Parathyroid adenoma (tissue), 2 donors: ENCODE measurements at regions not wholly inside any gene's neighbourhood (a gene's known extent, or its start where the extent isn't known, plus 50 kb on each side); places are given as distances from the start of the nearest gene placed in this dataset.

Experiments used
- H2AFZ ChIP-seq: fragments of 300-600 bp; sonication (generic); one replicate; pipeline ENCODE4 v1.7.0; 2017; ENCODE audit warnings: antibody characterized with exemption, mild to moderate bottlenecking
- H3K27ac ChIP-seq: fragments of 300-600 bp; sonication (generic); one replicate; pipeline ENCODE4 v1.7.0; 2017
- H3K27me3 ChIP-seq: fragments of 300-600 bp; sonication (generic); one replicate; pipeline ENCODE4 v1.7.0; 2017; ENCODE audit warnings: low read length; ENCODE audit not compliant: control insufficient read depth, insufficient read depth
- H3K36me3 ChIP-seq: fragments of 300-600 bp; sonication (generic); one replicate; pipeline ENCODE4 v1.7.0; 2017; ENCODE audit warnings: low read length; ENCODE audit not compliant: control insufficient read depth, insufficient read depth
- H3K4me1 ChIP-seq: fragments of 300-600 bp; sonication (generic); one replicate; pipeline ENCODE4 v1.7.0; 2017; ENCODE audit warnings: control low read depth
- H3K4me2 ChIP-seq: fragments of 300-600 bp; sonication (generic); one replicate; pipeline ENCODE4 v1.7.0; 2017; ENCODE audit warnings: low read length
- H3K4me3 ChIP-seq: fragments of 300-600 bp; sonication (generic); one replicate; pipeline ENCODE4 v1.7.0; 2017; ENCODE audit warnings: low read depth, low read length
- H3K79me2 ChIP-seq: fragments of 300-600 bp; sonication (generic); one replicate; pipeline ENCODE4 v1.7.0; 2017; ENCODE audit warnings: control low read depth
- H3K9ac ChIP-seq: fragments of 300-600 bp; sonication (generic); one replicate; pipeline ENCODE4 v1.7.0; 2017; ENCODE audit warnings: mild to moderate bottlenecking
- H3K9me3 ChIP-seq: fragments of 300-600 bp; sonication (generic); one replicate; pipeline ENCODE4 v1.7.0; 2017; ENCODE audit warnings: low read length; ENCODE audit not compliant: control insufficient read depth
- CTCF ChIP-seq: fragments of 300-600 bp; sonication (generic); IDR thresholded peaks from one replicate; pipeline ENCODE4 v1.7.0; 2017; ENCODE audit warnings: antibody characterized with exemption, mild to moderate bottlenecking
- donor health status: primary hyperparathyroidism.

GRCh38 chr11:80727315-80727714 is 1286.5 kb upstream of the TENM4 start:
- H3K36me3 ChIP-seq: no peaks in the 10 kb centered on the region
- no peaks in the 10 kb centered on the region for H3K79me2 ChIP-seq
- no peaks in the 10 kb centered on the region for H3K27me3 ChIP-seq
- no peak overlapping the region for H3K4me3 ChIP-seq
- no peak overlapping the region for H2AFZ ChIP-seq
- no peaks in the 10 kb centered on the region for H3K9me3 ChIP-seq
- H3K4me2 ChIP-seq: no peak overlapping the region
- H3K27ac ChIP-seq: no peak overlapping the region
- H3K9ac ChIP-seq: no peak overlapping the region
- TF ChIP-seq CTCF: no peak
- no peaks in the 10 kb centered on the region for H3K4me1 ChIP-seq

DNA sequence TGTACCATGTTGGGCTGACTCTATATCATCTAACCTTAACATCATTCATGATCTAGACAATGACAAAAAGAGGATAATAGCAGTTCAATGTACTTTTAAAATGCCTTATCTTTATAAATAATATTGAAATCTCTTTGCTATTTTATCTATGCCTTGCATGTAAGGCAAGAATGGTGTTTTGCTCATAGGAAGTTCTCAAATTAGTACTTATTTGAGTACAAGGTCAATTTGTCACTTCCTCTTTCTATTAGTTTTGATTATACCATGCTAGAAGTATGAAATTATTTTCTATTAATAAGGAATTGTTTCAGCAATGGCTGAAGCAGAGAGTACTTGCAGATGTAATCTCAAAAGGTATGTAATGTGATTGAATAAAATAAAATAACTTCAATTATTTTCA is 1285.4 kb upstream of the TENM4 start:
- no peak overlapping the region for H3K4me2 ChIP-seq
- H3K4me3 ChIP-seq: no peak overlapping the region
- no peak overlapping the region for H3K9ac ChIP-seq
- TF ChIP-seq CTCF: no peak
- no peaks in the 10 kb centered on the region for H3K79me2 ChIP-seq
- H3K27me3 ChIP-seq: no peaks in the 10 kb centered on the region
- no peaks in the 10 kb centered on the region for H3K4me1 ChIP-seq
- H2AFZ ChIP-seq: no peak overlapping the region
- H3K27ac ChIP-seq: no peak overlapping the region
- H3K9me3 ChIP-seq: no peaks in the 10 kb centered on the region
- H3K36me3 ChIP-seq: no peaks in the 10 kb centered on the region

DNA sequence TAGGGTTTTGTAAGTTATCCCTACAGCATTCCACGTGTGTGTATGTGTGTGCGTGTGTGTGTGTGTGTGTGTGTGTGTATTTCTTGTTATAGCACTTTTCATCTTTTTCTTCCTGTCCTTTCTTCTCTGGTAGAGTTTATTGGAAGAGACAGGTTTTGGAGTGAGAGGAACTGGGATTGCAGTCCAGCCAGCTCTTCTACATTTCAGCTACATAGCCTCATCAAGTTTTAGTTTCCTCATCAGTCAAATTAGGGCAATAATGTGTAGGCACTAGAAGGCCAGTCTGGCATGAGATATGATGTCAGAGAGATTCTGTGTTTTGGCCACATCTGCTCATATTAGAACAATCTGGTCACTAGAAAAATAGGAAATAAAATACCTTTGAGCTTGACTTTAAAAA is 1283.5 kb upstream of the TENM4 start:
- H2AFZ ChIP-seq: no peak overlapping the region
- H3K27me3 ChIP-seq: no peaks in the 10 kb centered on the region
- no peaks in the 10 kb centered on the region for H3K36me3 ChIP-seq
- no peak overlapping the region for H3K4me3 ChIP-seq
- no peak for TF ChIP-seq CTCF
- no peak overlapping the region for H3K9ac ChIP-seq
- H3K4me1 ChIP-seq: no peaks in the 10 kb centered on the region
- no peaks in the 10 kb centered on the region for H3K79me2 ChIP-seq
- no peaks in the 10 kb centered on the region for H3K9me3 ChIP-seq
- H3K27ac ChIP-seq: no peak overlapping the region
- H3K4me2 ChIP-seq: no peak overlapping the region

DNA sequence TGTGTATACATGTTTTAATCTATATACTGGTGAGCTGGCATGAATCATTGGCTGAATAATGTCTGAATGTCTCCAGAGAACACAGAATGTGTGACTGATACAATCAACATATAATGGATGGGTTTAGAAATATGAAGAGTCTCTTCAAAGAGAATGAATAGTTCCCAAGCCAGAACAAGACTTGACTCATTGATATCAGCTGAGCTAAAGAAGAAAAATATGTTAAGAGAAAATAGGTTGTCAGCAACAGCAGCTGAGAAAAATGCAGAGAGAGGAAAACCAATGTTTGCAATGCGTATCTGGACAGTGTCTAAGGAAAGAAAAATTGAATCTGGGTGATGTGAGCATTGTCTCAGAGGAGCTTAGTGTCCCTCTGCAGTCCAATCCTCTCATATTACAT is 1281.8 kb upstream of the TENM4 start:
- H3K79me2 ChIP-seq: no peaks in the 10 kb centered on the region
- no peaks in the 10 kb centered on the region for H3K9me3 ChIP-seq
- no peaks in the 10 kb centered on the region for H3K27me3 ChIP-seq
- H3K4me1 ChIP-seq: no peaks in the 10 kb centered on the region
- no peak for TF ChIP-seq CTCF
- no peak overlapping the region for H3K4me2 ChIP-seq
- H3K36me3 ChIP-seq: no peaks in the 10 kb centered on the region
- no peak overlapping the region for H2AFZ ChIP-seq
- no peak overlapping the region for H3K9ac ChIP-seq
- H3K4me3 ChIP-seq: no peak overlapping the region
- H3K27ac ChIP-seq: no peak overlapping the region

DNA sequence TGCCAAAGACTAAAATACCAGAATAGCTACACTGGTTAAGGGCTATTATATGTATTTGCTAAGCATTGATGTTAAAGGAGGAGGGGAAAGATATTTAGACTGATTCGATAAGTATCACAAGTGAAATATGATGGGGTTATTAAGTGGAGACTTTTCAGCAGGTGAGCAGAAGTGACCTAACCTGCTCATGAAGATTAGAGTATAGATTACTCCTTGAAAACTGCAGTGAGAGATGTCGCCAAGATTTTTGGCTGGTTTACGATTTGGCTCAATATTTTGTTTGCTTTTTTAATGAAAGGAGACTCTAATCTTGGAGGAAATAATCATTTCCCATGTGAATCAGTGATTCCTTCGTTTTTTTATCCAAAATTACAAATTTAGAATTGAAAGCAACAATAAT is 1279.5 kb upstream of the TENM4 start:
- H3K9me3 ChIP-seq: no peaks in the 10 kb centered on the region
- no peak overlapping the region for H3K4me3 ChIP-seq
- no peak overlapping the region for H3K4me2 ChIP-seq

More for the DNA sequence above, 1279.5 kb upstream of the TENM4 start:
- TF ChIP-seq CTCF: no peak
- Histone ChIP-seq H3K79me2 (no peaks in the 10 kb centered on the region), H3K9ac (no peak overlapping the region), H2AFZ (no peak overlapping the region), H3K27ac (no peak overlapping the region), H3K27me3 (no peaks in the 10 kb centered on the region), H3K4me1 (no peaks in the 10 kb centered on the region), H3K36me3 (no peaks in the 10 kb centered on the region)
